Superior temporal gyrus (tissue), 1 donor: ENCODE measurements at regions not wholly inside any gene's neighbourhood (a gene's known extent, or its start where the extent isn't known, plus 50 kb on each side); places are given as distances from the start of the nearest gene placed in this dataset.

Experiments used
- DNase-seq: peaks from one replicate; pipeline ENCODE4 v3.0.0-alpha.2; 2016; ENCODE audit errors: extremely low spot score

DNA sequence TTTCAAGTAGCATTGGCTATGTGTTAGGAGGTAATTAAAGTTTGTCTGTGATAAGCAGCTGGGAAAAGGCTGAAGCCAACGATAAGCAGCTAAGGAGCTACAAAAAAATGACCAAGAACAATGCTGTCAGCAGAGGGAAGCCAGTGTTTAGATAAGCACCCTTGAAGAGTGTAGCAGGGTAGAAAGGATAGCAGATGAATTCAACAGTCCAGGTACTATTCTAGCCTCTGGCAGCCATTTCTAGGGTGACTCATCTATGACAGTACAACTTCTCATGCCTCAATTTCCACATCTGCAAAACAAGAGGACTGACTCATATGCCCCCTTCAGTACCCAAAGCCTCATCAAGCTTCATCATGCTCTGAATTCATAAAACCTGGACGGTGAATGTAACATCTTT, 617.6 kb upstream of the UBE2E2 start:
- no peak for DNase-seq

DNA sequence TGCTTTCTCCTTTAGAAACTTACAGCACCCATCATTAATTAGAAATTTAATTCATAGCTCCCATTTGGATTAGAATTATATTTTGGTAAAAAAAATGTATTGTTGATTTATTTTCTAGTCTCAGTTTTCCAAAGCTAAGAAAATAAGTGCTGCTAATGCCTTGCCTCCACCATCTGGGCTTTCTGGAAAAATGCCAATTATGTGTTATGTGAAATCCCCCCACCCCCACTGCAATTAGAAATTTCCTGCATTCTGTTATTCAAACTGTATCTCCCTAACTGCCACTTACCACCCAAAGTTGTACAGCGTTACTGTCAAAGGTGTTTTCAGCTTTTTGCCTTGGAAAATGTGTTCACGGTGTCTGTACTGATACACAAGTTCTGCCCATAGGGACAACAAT, 617.2 kb upstream of the UBE2E2 start:
- DNase-seq, result no peak

DNA sequence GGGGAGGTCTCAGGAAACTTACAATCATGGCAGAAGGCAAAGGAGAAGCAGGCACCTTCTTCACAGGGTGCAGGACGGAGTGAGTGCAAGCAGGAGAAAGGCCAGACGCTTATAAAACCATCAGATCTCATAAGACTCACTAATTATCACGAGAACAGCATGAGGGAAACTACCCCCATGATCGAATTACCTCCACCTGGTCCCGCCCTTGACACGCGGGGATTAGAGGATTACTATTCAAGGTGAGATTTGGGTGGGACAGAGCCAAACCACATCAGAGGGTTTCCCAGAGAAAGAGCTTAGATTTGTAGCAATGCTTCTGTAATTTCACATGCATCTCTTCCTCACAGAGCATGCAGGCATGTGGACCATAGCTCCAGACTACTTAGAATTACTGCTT, 615.7 kb upstream of the UBE2E2 start:
- no peak for DNase-seq

DNA sequence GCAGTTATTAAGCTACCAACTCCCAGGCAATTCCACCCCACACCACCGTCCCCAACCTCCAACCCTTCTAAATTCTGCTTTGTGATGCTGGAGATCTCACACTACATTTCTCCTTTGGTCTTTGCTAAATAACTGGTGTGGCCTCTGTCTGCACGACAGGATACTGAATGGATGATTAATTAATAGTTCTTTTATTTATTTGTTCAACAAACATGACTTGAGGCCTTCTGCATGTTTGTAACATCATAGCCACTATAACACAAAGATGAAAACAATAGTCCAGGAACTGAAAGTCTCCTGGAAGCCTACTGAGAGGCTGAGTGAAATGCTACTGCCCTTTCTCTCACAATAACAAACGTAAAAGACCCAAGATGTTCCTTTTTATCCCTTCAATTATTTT, 609.5 kb upstream of the UBE2E2 start:
- no peak for DNase-seq

DNA sequence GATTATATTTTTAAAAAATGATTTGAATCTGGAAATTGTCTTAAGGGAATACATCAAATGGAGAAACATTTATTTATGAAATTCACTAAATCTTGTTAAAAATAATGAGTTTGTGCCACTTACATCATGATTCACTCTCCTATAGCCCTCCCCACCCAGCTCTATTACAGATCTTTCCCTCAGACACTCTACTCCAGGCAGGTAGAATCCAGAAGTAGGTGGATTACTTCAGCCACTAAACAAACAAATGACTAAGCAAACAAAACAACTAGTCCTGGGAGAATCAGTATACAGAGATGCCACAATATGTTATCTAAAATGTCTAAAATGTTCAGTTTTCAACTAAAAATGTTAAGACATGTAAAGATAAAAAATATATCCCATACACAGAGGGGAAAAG, 608.1 kb upstream of the UBE2E2 start:
- no peak for DNase-seq

DNA sequence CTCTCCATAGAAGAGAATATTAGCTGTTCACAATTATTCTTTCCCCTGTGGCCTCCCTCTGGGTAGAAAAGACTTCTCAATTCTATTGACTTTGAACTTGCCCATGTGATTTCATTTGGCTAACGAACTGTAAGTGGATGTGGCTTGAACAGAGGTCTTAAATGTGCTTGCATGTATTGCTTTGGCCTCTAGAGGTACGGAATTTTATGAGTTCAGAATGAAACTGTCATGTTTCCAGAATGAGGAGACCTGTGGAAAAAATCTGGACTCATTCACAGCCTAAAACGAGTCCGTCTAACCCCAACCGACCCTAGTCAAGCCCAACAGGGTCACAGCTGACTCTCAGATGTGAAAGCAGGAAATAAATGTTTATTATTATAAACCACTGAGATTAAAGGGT, 596.7 kb upstream of the UBE2E2 start:
- no peak for DNase-seq

DNA sequence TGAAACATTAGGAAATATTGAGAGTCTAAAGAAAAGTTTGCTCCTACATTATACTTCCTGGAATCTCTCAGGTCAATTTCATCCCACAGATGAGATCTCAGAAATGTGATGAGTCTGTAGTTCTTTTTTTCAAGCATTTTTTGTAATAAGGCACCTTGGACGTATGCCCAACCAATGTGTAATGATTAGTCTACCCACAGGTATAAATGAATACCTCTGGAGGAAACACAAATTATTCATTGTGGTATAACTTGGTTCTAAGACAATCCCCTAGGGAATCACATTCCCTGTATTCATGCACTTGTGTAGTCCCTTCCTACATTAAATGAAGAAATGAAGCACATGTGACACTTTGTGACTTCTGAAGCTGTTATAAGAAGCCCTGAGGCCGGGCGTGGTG, 596.2 kb upstream of the UBE2E2 start:
- DNase-seq, result no peak

DNA sequence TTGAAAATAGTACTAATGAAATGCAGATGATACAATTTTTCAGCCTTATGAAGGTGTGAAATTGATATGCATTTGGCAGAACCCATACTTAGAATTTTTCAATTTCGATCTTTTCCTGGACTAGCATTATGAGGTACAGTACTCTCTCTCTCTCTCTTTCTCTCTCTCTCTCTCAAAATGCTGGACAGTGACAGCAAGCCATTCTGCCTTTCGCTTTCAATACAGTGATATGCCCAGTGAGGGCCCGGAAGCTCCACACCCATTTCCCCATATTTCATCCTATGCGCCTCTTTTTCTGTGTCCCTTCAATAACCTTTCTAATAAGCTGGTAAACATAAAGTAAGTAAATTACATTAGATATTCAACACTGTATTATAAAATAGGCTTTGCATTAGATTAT, 595.0 kb upstream of the UBE2E2 start:
- DNase-seq, result no peak

DNA sequence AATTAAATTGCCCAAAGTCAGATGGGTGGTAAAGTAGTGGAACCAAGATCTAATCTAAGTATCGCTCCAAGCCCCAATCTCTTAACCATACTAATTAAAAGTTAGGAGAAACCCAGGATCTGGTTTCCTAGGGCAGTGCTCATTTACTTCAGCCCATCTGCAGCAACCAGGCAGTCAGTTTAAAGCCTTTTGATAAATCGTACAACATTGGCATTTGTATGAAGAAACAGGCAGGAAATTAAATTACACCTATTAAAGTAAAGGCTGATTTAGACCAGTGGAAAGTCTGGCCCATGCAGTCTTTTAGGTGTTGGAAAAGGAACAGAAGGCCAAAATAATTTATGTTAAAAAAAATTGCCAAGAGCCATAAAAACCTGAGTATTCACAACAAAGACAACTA, 594.4 kb upstream of the UBE2E2 start:
- DNase-seq, result no peak

DNA sequence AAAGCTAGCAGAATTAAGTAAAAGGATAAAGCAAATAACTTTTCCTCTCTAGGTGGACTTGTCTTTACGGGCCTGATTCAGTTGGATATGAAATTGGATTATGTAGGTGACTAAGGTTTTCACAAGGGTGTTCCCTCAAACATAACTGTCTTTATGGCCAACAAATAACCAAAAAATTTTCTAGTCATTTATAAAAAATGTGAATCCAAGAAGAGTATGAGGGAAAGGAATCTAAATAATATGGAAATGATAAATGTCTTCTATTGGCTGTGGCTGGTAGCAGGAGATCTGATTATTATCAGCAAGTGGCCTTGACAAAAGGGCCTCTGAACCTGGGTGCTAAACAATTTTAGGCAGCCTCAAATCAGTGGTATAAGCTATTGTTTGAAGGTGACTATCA, 594.0 kb upstream of the UBE2E2 start:
- no peak for DNase-seq

DNA sequence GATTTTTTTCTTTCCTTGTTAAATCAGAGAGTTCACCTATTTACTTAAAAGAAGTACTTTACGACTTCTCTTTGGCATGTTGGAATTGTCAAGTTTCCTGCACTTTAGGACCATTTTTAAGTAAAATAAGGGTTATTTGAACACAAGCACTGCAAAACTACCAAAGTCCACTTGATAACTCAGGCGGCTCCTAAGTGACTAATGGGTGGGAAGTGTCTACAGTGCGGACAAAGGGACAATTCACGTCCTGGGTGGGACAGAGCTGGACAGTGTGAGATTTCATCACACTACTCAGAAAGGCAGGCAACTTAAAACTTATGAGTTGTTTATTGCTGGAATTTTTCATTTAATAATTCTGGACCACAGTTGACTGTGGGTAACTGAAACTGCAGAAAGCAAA, 590.2 kb upstream of the UBE2E2 start:
- DNase-seq, result no peak

DNA sequence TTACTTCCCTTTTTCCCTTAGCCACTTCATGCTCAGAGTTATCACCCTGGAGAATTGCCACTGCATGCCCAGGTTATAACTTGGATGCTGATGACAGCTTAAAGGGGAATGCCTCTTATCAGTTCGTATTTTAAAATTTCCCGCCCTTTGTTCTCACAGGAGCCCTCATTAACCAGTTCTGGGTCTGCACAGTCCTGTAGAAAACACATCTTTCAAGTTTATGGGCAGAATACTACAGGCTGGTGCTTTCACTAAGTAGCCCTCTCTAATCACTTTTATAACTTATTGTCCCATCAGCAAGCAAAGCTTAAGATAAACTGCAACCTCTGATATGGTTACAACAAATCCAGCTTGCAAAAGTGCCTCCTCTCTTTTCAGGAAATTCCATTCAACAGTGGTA, 587.3 kb upstream of the UBE2E2 start:
- no peak for DNase-seq

DNA sequence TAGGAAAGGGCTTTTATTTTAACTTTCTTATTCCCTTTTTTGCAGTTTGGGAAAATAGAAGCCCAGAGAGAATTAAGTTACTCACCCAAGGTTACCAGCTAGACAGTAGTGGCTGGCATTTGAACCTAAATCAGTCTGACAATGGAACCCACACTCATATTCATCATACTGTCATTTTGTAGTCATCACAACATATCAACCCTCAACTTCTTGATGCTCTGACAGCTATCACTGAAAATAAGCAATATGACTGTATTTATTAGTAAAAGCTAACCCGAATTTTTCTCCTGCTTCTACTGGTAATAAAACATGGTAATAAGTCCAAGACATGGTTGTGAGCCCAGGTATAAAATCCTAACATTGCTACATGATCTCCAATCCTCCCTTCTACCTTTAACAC, 585.8 kb upstream of the UBE2E2 start:
- no peak for DNase-seq

DNA sequence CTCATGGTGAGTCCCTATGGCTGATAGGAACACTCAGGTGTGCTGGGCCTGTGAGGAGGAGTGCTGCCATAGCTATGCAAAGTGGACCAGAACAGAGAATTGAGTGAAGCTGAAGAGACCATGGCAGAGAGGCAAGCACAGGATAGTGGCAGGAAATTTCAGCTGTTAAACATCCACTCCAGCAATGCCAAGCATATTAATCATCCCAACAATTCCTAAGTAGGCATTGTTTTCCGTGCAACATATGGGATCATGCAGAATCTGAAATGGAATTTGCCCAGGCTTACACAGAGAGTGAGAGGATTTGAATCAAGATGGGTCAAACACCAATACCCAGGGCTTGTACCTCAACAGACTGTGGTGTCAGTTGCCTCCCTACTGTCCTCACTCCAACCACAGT, 582.6 kb upstream of the UBE2E2 start:
- no peak for DNase-seq

DNA sequence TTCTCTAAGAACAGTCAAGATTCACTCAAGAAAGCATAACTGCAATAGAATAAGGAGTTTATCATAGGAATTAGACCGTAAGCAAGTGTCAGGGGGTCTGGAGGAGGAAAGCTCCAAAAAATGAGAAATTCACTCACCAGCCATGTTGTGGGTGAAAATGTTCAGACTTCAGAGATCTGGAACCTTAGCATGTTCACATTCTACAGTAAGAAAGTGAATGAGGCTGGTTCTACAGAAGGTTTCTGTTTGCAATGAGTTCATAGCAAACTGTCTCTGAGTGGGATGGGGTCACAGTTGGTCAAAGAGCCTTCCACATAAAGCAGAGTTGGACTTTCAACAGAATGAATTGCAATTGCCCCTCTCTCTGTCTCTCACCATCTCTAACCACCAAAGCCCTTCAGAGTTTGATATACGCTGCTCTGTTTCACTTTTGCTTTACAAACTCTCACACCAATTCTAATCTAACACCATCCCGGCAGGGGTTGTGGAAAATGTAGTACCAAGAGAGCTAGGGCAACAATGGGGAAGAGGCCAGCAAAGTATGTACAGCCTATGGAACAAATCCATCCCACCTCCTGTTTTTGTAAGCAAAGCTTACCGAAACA, 581.8 kb upstream of the UBE2E2 start:
- no peak for DNase-seq

DNA sequence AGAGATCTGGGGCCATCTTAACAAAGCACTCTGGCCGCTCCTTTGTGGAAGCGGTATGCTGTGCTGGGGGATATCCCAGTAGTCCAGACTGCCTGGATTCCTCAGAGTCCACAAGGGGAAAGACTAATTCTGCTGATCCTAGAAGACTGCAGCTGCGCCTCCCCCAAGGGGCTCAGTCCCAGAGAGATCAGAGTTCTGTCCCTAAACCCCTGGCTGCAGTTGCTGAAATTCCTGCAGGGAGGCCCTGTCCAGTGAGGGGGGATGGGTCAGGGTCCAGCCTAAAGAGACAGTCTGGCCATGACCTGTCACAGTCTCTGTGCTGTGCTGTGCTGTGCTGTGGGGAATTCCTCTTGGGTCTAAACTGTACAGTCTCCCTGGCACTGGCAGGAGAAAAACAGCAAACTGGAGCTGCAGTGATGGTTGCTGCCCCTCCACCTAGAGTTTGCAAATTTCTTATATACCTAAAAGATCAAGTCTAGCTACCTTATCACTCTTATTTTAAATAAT, 575.1 kb upstream of the UBE2E2 start:
- no peak for DNase-seq

DNA sequence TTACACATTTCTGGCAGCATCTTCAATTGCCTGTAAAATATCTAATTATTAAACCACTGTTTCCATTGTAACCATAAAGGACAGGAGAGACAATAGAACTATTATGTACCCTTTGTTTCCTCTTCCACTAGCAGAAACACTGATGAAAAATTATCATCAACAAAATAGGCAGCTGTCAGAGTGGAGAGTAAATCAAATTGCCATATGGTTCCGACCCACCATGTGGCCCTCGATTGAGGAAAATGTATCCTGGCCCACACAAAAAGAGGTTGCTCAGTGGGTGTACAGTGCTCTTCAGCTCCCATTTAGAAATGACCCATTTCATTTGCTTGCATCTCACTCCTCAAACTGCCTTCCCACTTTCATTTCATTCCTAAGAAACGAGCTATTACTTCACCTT, 570.6 kb upstream of the UBE2E2 start:
- no peak for DNase-seq

DNA sequence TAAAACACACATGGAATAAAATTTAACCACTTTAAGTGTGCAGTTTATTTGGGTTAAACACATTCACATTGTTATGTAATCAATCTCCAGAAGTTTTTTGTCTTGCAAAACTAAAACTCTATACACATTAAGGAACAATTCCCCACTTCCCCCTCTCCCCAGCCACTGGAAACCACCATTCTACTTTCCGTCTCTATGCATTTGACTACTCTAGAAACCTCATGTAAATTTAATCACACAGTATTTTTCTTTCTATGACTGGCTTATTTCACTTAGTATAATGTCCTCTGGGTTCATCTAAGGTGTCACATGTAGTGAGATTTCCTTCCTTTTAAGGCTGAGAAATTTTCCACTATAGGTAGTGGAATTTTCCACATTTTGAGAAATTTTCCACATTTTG, 568.7 kb upstream of the UBE2E2 start:
- DNase-seq, result no peak

DNA sequence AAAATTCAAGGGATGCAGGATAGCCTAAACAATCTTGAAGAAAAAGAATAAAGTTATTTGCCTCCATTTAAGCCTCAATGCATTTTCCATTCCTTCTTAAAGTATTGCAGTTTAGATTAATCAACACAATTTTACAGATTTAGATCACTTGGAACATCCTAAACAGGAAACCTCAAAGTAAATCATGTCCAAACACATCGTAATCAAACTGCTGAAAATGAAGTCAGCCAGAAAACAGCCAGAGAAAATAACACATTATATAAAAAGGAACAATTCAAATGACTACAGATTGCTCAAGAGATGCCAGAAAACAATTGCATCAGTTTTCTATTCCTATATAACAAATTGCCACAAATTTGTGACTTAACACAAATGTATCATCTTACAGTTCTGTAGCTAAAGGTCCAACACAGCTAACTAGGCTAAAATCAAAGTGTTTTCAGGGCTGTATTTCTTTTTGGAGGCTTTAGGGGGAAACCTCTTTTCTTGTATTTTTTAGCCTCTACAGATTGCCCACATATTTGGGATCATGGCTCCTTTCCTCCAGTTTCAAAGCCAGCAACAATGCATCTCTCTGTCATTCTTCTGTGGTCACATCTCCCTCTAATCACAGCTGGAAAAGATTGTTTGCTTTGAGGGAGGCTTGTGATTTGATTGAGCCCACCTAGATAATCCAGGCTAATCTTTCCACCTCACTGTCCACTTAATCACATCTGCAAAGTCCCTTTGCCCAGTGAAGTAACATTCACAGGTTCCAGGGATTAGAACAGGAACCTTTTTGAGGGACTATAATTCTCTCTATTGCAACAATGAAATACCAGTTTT, 543.3 kb upstream of the UBE2E2 start:
- no peak for DNase-seq

DNA sequence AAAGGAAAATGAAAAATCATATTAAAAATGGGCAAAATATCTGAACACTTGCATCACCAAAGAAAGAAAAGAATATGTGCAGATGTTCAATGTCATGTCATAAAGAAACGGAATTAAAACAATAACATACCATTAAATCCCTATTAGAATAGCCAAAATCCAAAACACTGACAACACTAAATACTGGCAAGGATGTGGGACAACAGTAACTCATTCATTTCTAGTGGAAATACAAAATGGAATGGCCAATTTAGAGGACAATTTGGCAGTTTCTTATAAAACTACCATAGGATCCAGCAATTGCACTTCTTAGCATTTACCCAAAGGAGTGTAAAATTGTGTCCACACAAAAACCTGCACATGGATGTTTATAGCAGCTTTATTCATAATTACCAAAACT, 542.5 kb upstream of the UBE2E2 start:
- no peak for DNase-seq

DNA sequence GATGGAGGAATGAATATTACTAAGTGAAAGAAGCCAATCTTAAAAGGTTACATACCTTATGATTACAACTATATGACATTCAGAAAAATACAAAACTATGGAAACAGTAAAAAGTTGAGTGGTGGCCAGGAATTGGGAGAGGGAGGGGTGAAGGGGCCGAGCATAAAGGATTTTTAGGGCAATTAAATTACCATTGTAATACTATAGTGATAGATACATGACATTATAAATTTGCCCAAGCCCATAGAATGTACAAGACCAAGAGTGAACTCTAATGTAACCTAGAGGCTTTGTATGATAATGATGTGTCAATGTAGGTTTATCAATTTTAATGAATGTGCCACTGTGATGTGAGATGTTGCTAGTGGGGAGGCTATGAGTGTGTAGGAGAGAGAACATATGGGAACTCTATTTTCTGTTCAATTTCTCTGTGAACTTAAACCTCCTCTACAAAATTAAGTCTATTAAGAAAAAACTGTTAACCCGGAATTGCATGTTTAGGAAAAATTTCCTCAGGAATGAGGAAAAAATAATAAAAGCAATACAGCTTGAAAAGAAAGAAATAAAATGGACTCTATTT, 541.9 kb upstream of the UBE2E2 start:
- DNase-seq, result no peak

DNA sequence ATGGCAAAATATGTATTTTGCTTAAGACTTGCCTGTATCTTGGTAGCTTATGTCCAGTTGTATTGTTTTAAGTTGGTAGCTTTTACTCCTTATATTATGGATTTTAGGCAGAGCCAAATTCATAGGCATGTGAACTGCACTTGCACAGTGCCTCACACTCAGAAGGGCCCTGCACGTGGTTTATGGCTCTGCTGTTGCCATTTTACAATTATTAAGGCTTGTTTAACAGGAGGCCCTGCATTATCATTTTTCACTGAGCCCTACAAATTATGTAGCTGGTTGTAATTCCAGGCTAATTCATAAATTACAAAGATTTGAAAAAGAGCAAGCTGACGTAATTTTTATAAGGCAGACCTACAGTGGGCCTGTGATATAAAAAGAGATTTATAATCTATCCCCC, 537.6 kb upstream of the UBE2E2 start:
- DNase-seq, result no peak

DNA sequence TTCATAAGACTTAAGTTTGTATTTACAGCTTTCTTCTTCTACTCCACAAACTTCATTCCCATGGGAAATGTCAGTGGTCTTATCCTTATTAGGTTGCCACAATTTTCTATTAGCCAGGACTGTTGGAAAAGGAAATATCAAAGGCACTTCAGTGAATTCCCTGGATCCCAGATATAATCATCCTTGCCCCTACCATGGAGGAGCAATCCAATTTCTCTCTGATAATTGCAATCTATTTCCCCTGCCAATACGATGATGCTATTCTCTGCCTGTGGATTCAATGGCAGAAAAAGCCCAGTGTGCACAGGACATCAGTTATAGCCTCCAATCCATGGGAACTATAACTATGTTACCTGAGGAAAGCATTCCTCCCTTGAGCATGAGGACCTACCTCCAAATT, 536.4 kb upstream of the UBE2E2 start:
- no peak for DNase-seq
